IPS-NIHi7 (cell line): ENCODE measurements at regions not wholly inside any gene's neighbourhood (a gene's known extent, or its start where the extent isn't known, plus 50 kb on each side); places are given as distances from the start of the nearest gene placed in this dataset.
"Not testable (repeated sequence)": the region's sequence is repeated elsewhere in the genome, so short reads cannot be mapped to it uniquely, and the experiment has no call there.

ENCODE experiments used
- DNase-seq: peaks from one replicate; pipeline ENCODE4 v3.0.0; 2012; ENCODE audit warnings: mixed read lengths; ENCODE audit errors: extremely low spot score

GRCh38 chr12:31906557-31907301 is 52.5 kb upstream of the RESF1 start:
- no peak for DNase-seq

- no peak for DNase-seq
These were observed 56.2 kb upstream of the RESF1 start for GRCh38 chr12:31903025-31903424.

- no peak for DNase-seq
These were observed 58.9 kb upstream of the RESF1 start for GRCh38 chr12:31900271-31900670.

- no peak for DNase-seq
These were observed 60.1 kb upstream of the RESF1 start for GRCh38 chr12:31899109-31899508.

GRCh38 chr12:31897781-31898503 is 61.3 kb upstream of the RESF1 start:
- peak; percentile 66 for DNase-seq

GRCh38 chr12:31897092-31897491 is 62.1 kb upstream of the RESF1 start:
- not testable (repeated sequence) for DNase-seq

- DNase-seq = peak; percentile 24
These were observed 62.6 kb upstream of the RESF1 start for GRCh38 chr12:31896514-31897039.

GRCh38 chr12:31895449-31896150 is 63.6 kb upstream of the RESF1 start:
- no peak for DNase-seq

GRCh38 chr12:31890295-31891285 is 68.6 kb upstream of the RESF1 start:
- DNase-seq = no peak

GRCh38 chr12:31887109-31887811 is 72.0 kb upstream of the RESF1 start:
- DNase-seq = no peak

GRCh38 chr12:31882682-31883081 is 76.5 kb upstream of the RESF1 start:
- DNase-seq = not testable (repeated sequence)

GRCh38 chr12:31880340-31880739 is 78.9 kb upstream of the RESF1 start:
- no peak for DNase-seq

- no peak for DNase-seq
These were observed 81.3 kb upstream of the RESF1 start for GRCh38 chr12:31877884-31878283.

- DNase-seq = no peak
These were observed 82.4 kb upstream of the RESF1 start for GRCh38 chr12:31876568-31877424.

GRCh38 chr12:31875609-31875964 is 83.6 kb upstream of the RESF1 start:
- DNase-seq = no peak

- DNase-seq = peak; percentile 59
These were observed 84.1 kb upstream of the RESF1 start for GRCh38 chr12:31874961-31875608.

- DNase-seq = no peak
These were observed 86.2 kb upstream of the RESF1 start for GRCh38 chr12:31872831-31873604.

- no peak for DNase-seq
These were observed 89.2 kb upstream of the RESF1 start for GRCh38 chr12:31869972-31870371.
